ENCODE measurements at regions not wholly inside any gene's neighbourhood (a gene's known extent, or its start where the extent isn't known, plus 50 kb on each side); places are given as distances from the start of the nearest gene placed in this dataset.
"Not testable (repeated sequence)": the region's sequence is repeated elsewhere in the genome, so short reads cannot be mapped to it uniquely, and the experiment has no call there.

GRCh38 chr15:55077052-55077451 is 119.7 kb downstream of the RSL24D1 start:
- Mint-ChIP-seq H3K9me3 (peaks cover 8 to 11% of the 10 kb centered on the region in 2 donors), H3K4me3 (peak overlapping the region in 1 of 2 donors; percentile 3)
- H3K36me3 Mint-ChIP-seq (ENCODE audit: insufficient read depth in 2 of 2); ATAC-seq (replicated peaks in 1 of 2); H3K27me3 Mint-ChIP-seq (ENCODE audit: low read depth); DNase-seq; H3K4me1 Mint-ChIP-seq (ENCODE audit: low read depth); H3K27ac Mint-ChIP-seq: not testable (repeated sequence)

DNA sequence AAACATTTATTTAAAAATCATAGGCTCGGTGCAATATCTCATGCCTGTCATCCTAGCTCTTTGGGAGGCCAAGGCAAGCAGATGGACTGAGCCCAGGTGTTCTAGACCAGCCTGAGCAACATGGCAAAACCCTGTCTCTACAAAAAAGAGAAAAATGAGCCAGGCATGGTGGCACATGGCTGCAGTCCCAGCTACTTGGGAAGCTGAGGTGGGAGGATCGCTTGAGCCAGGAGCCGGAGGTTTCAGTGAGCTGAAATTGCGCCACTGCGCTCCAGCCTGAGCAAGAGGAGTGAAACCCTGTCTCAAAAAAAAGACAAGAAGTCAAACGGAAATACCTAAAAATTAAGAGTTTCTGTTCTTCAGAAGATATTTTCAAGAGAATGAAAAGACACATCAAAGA is 122.3 kb downstream of the RSL24D1 start:
- peaks cover 3% of the 10 kb centered on the region in 2 donors for H3K36me3 Mint-ChIP-seq (ENCODE audit: insufficient read depth in 2 of 2)
- DNase-seq (no peak), ATAC-seq (replicated peaks in 1 of 2) (no peak)
- peaks cover 7% of the 10 kb centered on the region for H3K4me1 Mint-ChIP-seq (ENCODE audit: low read depth)
- H3K27me3 Mint-ChIP-seq (ENCODE audit: low read depth): no peaks in the 10 kb centered on the region
- H3K4me3 Mint-ChIP-seq: no peak overlapping the region
- peaks cover 8 to 11% of the 10 kb centered on the region in 2 donors for H3K9me3 Mint-ChIP-seq
- no peak overlapping the region for H3K27ac Mint-ChIP-seq

DNA sequence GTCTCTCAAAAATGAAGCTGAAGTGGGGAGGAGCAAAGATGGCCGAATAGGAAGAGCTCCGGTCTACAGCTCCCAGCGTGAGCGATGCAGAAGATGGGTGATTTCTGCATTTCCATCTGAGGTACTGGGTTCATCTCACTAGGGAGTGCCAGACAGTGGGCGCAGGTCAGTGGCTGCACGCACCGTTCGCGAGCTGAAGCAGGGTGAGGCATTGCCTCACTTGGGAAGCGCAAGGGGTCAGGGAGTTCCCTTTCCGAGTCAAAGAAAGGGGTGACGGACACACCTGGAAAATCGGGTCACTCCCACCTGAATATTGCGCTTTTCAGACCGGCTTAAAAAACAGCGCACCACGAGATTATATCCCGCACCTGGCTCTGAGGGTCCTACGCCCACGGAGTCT is 132.8 kb downstream of the RSL24D1 start:
- not testable (repeated sequence) for H3K4me1 Mint-ChIP-seq (ENCODE audit: low read depth); DNase-seq; H3K27ac Mint-ChIP-seq; H3K9me3 Mint-ChIP-seq; H3K4me3 Mint-ChIP-seq; H3K27me3 Mint-ChIP-seq (ENCODE audit: low read depth); H3K36me3 Mint-ChIP-seq (ENCODE audit: insufficient read depth in 2 of 2); ATAC-seq (replicated peaks in 1 of 2)

DNA sequence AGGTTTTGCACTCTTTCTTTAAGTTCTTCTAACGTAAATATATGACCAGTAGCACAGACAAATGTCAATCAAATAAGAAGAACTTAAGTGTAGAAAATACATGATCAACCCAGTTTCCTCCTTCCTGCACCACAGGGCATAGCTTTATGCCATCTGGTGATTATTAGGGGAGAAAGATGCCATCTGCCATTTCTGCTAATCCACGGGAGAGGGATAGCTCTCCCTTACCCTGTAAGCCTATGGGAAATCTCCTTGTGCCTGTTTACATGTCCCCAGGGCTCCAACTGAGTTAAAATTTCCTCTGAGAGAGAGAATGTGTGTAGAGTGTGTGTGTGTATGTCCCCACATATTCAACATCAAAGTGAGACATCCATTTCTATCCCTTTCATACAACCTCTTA is 135.9 kb downstream of the RSL24D1 start:
- no peaks in the 10 kb centered on the region for H3K4me1 Mint-ChIP-seq (ENCODE audit: low read depth)
- peaks cover 5 to 7% of the 10 kb centered on the region in 2 donors for H3K36me3 Mint-ChIP-seq (ENCODE audit: insufficient read depth in 2 of 2)
- DNase-seq: no peak
- H3K4me3 Mint-ChIP-seq: no peak overlapping the region
- H3K27me3 Mint-ChIP-seq (ENCODE audit: low read depth): no peaks in the 10 kb centered on the region
- peaks cover 6% of the 10 kb centered on the region in 2 donors for H3K9me3 Mint-ChIP-seq
- ATAC-seq (replicated peaks in 1 of 2): no peak
- no peak overlapping the region for H3K27ac Mint-ChIP-seq

DNA sequence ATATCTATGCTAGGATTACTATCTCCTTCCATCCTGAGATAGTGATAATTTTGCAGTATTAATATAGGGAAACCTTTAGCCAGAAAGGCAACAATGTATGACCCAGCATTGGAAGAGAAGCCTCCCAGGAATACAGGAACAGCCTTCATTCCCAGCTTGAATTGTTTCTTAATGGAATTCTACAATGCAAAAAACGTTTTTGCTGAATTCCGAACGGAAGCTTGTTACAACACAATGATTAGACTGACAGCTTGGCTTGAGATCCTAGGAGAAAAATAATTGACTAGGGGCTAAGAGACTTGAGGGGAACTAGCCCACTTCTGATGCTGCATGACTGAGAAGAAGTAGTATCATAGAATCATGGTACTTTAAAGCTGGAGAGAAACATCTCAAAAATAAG is 140.2 kb downstream of the RSL24D1 start:
- Mint-ChIP-seq H3K4me3 (no peak overlapping the region), H3K4me1 (ENCODE audit: low read depth) (no peaks in the 10 kb centered on the region), H3K36me3 (ENCODE audit: insufficient read depth in 2 of 2) (no peaks in the 10 kb centered on the region), H3K9me3 (peaks cover 0 to 1% of the 10 kb centered on the region in 2 donors), H3K27me3 (ENCODE audit: low read depth) (peaks cover 6% of the 10 kb centered on the region), H3K27ac (no peak overlapping the region)
- DNase-seq (no peak), ATAC-seq (replicated peaks in 1 of 2) (no peak)

GRCh38 chr15:55044162-55044561 is 152.6 kb downstream of the RSL24D1 start:
- no peak overlapping the region for H3K27ac Mint-ChIP-seq
- no peaks in the 10 kb centered on the region for H3K4me1 Mint-ChIP-seq (ENCODE audit: low read depth)
- no peaks in the 10 kb centered on the region for H3K9me3 Mint-ChIP-seq
- H3K27me3 Mint-ChIP-seq (ENCODE audit: low read depth): peaks cover 18% of the 10 kb centered on the region
- ATAC-seq (replicated peaks in 1 of 2): no peak
- H3K4me3 Mint-ChIP-seq: no peak overlapping the region
- no peak for DNase-seq
- H3K36me3 Mint-ChIP-seq (ENCODE audit: insufficient read depth in 2 of 2): no peaks in the 10 kb centered on the region

DNA sequence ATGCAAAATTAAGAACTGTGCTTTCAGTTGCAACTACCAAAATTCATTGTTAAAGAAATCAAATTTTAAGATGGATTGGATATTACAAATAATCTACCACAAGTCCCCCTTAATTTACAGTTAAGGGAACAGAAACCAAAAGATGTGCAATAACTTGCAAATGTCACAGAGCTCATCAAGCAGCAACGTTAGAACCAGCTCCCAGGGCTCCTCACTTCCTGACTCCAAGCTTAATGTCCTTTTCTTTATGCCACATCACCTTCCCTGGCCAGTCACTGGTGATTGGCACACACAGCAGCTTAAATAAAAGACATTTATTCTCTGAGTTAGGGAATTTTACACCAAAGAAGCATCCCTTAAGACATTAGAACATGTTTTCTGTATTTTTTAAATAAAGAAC is 159.7 kb downstream of the RSL24D1 start:
- H3K4me1 Mint-ChIP-seq (ENCODE audit: low read depth): no peaks in the 10 kb centered on the region
- H3K27ac Mint-ChIP-seq: no peak overlapping the region
- ATAC-seq (replicated peaks in 1 of 2): no peak

GRCh38 chr15:55035749-55036148 is 161.0 kb downstream of the RSL24D1 start:
- Mint-ChIP-seq H3K9me3 (no peaks in the 10 kb centered on the region), H3K4me3 (no peak overlapping the region), H3K4me1 (ENCODE audit: low read depth) (no peaks in the 10 kb centered on the region), H3K27me3 (ENCODE audit: low read depth) (peaks cover 6% of the 10 kb centered on the region), H3K36me3 (ENCODE audit: insufficient read depth in 2 of 2) (no peaks in the 10 kb centered on the region), H3K27ac (no peak overlapping the region)
- DNase-seq: no peak
- ATAC-seq (replicated peaks in 1 of 2): no peak

More for the DNA sequence above, 159.7 kb downstream of the RSL24D1 start:
- DNase-seq: no peak
- H3K36me3 Mint-ChIP-seq (ENCODE audit: insufficient read depth in 2 of 2): no peaks in the 10 kb centered on the region
- no peaks in the 10 kb centered on the region for H3K9me3 Mint-ChIP-seq
- no peak overlapping the region for H3K4me3 Mint-ChIP-seq
- peaks cover 6% of the 10 kb centered on the region for H3K27me3 Mint-ChIP-seq (ENCODE audit: low read depth)

DNA sequence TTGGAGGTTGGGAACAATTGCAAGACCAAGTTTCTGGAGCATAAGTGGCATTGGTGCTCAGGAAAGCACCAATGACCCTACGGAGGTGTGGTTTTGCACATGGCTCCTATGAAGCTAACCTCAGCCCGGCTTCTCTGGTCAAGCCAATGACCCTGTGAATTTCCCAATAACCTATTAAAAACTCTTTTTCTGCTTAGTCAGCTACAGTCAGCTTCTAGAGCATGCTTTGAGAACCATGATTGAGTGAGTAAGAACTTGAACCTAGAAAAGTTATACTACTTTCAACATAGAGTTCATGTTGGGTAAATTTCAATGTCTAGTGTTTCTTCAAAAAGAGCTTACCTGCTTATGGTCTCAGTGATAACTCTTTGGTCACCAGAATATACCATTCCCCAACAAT is 163.2 kb downstream of the RSL24D1 start:
- Mint-ChIP-seq H3K36me3 (ENCODE audit: insufficient read depth in 2 of 2) (no peaks in the 10 kb centered on the region), H3K4me3 (no peak overlapping the region), H3K27me3 (ENCODE audit: low read depth) (peaks cover 6% of the 10 kb centered on the region), H3K4me1 (ENCODE audit: low read depth) (no peaks in the 10 kb centered on the region), H3K27ac (no peak overlapping the region), H3K9me3 (no peaks in the 10 kb centered on the region)
- no peak for ATAC-seq (replicated peaks in 1 of 2)
- no peak for DNase-seq

DNA sequence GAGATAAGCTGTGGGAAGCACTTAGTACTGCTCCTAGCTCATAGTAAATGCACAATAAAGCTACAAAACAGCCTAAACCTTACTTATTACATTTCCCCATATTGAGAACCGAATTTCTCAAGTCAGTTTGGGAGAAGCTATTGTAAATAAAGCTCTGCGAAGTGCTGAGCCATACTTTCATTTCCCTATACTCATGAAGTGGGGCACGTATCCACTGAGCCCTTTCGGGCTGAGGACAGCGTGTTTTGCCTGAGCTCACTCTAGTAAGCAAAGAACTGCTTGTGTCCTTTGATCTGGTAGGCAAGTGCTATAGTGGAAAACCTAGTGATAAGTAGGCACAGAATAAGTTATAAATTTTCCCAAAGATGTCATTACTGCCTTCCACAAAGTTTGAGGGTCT is 165.0 kb downstream of the RSL24D1 start:
- ATAC-seq (replicated peaks in 1 of 2): no peak
- Mint-ChIP-seq H3K9me3 (no peaks in the 10 kb centered on the region), H3K27me3 (ENCODE audit: low read depth) (peaks cover 6% of the 10 kb centered on the region), H3K27ac (no peak overlapping the region), H3K4me3 (no peak overlapping the region), H3K4me1 (ENCODE audit: low read depth) (no peaks in the 10 kb centered on the region), H3K36me3 (ENCODE audit: insufficient read depth in 2 of 2) (no peaks in the 10 kb centered on the region)
- DNase-seq: no peak

DNA sequence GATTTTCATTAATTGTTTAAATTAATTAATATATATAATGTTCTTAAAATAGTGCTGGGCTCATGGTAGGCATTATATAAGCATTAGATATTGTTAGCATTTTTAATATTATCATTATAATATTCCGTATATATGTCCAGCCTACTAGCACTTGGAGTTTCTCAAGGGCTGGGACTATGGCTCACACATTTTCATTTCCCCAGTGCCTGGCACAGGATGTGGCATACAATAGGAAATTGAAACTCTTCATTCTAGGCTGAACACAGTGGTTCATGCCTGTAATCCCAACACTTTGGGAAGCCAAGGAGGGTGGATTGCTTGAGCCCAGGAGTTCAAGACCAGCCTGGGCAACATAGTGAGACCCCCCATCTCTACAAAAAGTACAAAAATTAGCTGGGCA is 170.4 kb downstream of the RSL24D1 start:
- H3K9me3 Mint-ChIP-seq: no peaks in the 10 kb centered on the region
- no peaks in the 10 kb centered on the region for H3K36me3 Mint-ChIP-seq (ENCODE audit: insufficient read depth in 2 of 2)
- ATAC-seq (replicated peaks in 1 of 2): no peak
- DNase-seq: no peak
- no peak overlapping the region for H3K27ac Mint-ChIP-seq
- H3K27me3 Mint-ChIP-seq (ENCODE audit: low read depth): no peaks in the 10 kb centered on the region
- no peaks in the 10 kb centered on the region for H3K4me1 Mint-ChIP-seq (ENCODE audit: low read depth)
- H3K4me3 Mint-ChIP-seq: no peak overlapping the region

DNA sequence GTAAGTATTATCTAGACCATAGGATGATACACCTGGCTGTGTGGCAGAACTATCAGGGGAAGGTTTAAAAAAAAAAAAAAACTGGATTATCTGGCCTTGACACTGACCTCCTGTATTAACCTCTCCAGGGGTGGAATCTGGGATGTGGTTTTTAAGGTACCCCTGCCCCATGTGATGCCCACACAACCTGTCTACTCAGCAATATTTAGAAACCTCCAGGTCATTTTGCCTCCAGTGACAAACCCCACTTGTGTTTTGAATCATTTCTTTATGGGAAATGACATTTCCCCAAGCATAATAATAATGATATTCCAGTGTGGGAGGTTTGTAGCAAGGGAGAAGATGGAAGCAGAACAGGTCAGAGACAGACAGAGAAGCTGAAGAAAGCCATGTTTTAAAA is 179.1 kb downstream of the RSL24D1 start:
- Mint-ChIP-seq H3K27me3 (ENCODE audit: low read depth) (peaks cover 8% of the 10 kb centered on the region), H3K4me1 (ENCODE audit: low read depth) (no peaks in the 10 kb centered on the region), H3K27ac (no peak overlapping the region), H3K4me3 (no peak overlapping the region), H3K36me3 (ENCODE audit: insufficient read depth in 2 of 2) (no peaks in the 10 kb centered on the region), H3K9me3 (no peaks in the 10 kb centered on the region)
- DNase-seq (no peak), ATAC-seq (replicated peaks in 1 of 2) (no peak)

DNA sequence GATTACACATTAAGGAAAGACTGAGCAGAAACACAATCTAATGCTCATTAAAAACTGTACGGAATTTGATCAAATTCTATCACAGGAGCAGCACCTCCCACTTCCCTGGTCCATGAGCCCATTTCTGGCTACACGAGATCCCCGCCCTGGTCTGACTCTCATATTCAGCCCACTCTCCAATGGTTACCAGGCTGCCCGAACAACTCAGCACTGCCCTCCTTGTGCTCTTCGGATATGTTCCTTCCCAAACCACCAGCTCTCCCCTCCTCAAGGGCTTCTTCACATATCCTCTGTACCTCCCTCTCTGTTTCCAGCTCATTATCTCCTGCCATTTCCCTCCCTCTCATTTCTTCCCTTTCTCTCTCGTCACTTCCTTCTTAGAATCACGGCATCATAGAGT is 180.5 kb downstream of the RSL24D1 start:
- H3K9me3 Mint-ChIP-seq: no peaks in the 10 kb centered on the region
- ATAC-seq (replicated peaks in 1 of 2) (no peak), DNase-seq (no peak)
- no peak overlapping the region for H3K4me3 Mint-ChIP-seq
- H3K4me1 Mint-ChIP-seq (ENCODE audit: low read depth): no peaks in the 10 kb centered on the region
- H3K36me3 Mint-ChIP-seq (ENCODE audit: insufficient read depth in 2 of 2): no peaks in the 10 kb centered on the region
- no peak overlapping the region for H3K27ac Mint-ChIP-seq
- H3K27me3 Mint-ChIP-seq (ENCODE audit: low read depth): peaks cover 8% of the 10 kb centered on the region

DNA sequence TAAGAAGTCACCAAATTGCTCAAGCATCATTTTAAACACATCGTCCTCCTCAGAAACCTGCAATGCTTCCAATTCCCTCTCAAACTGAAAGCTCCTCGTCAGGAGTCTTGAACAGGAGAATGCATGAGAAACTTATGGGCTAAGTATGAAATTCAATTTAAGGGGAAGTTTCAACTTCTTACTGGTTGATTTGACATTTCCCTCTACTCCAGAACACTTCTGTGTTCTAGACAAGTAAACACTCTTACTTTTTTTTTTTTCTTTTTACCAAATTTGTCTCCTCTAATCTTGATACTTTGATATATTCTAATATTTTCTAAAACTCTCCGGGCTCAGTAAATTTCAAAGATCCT is 181.7 kb downstream of the RSL24D1 start:
- H3K4me1 Mint-ChIP-seq (ENCODE audit: low read depth): no peaks in the 10 kb centered on the region
- no peaks in the 10 kb centered on the region for H3K36me3 Mint-ChIP-seq (ENCODE audit: insufficient read depth in 2 of 2)
- no peak for DNase-seq
- peaks cover 8% of the 10 kb centered on the region for H3K27me3 Mint-ChIP-seq (ENCODE audit: low read depth)
- no peak overlapping the region for H3K4me3 Mint-ChIP-seq
- H3K27ac Mint-ChIP-seq: no peak overlapping the region
- ATAC-seq (replicated peaks in 1 of 2): no peak
- H3K9me3 Mint-ChIP-seq: peaks cover 0 to 1% of the 10 kb centered on the region in 2 donors

Measured in activated T-cell treated with anti-CD3 and anti-CD28 coated beads, Interleukin-2, amount 50 U/mL, for 72 hours (primary cell).